Activated CD8-positive, alpha-beta T cell treated with anti-CD3 and anti-CD28 coated beads for 36 hours (primary cell): ENCODE measurements at regions not wholly inside any gene's neighbourhood (a gene's known extent, or its start where the extent isn't known, plus 50 kb on each side); places are given as distances from the start of the nearest gene placed in this dataset.

Experiments used
- ATAC-seq: fragments of 200-7000 bp; cut with Tn5 transposase; one replicate; pipeline ENCODE4 v1.10.0; 2021; ENCODE audit warnings: mild to moderate bottlenecking, moderate library complexity
- CTCF ChIA-PET: fragments of 350-600 bp; sonication (Branson Sonifier 250); formaldehyde crosslinking; loops from one replicate; lab custom pipeline; 2021; ENCODE audit warnings: antibody characterized with exemption; lab: Charles Lee
- POLR2A ChIA-PET: fragments of 350-600 bp; sonication (Branson Sonifier 250); formaldehyde crosslinking; loops from one replicate; lab custom pipeline; 2021; ENCODE audit warnings: antibody characterized with exemption; lab: Charles Lee
- DNase-seq: peaks from one replicate; pipeline ENCODE4 v3.0.0-alpha.2; 2020
- H3K27ac Mint-ChIP-seq: one replicate; pipeline ENCODE4 v1.8.0; 2021; ENCODE audit warnings: mild to moderate bottlenecking, mixed read lengths
- H3K27me3 Mint-ChIP-seq: one replicate; pipeline ENCODE4 v1.8.0; 2021; ENCODE audit warnings: mixed read lengths
- H3K36me3 Mint-ChIP-seq: one replicate; pipeline ENCODE4 v1.8.0; 2021; ENCODE audit warnings: low read depth, mixed read lengths
- H3K4me1 Mint-ChIP-seq: one replicate; pipeline ENCODE4 v1.8.0; 2021; ENCODE audit warnings: low read depth, mixed read lengths
- H3K4me3 Mint-ChIP-seq: one replicate; pipeline ENCODE4 v1.8.0; 2021; ENCODE audit warnings: mild to moderate bottlenecking, moderate library complexity, mixed read lengths
- H3K9me3 Mint-ChIP-seq: one replicate; pipeline ENCODE4 v1.8.0; 2021; ENCODE audit warnings: mixed read lengths
- intact Hi-C: fragments of 100-400 bp; cut with micrococcal nuclease; formaldehyde crosslinking; loops from one replicate; pipeline ENCODE4 v1.10.0; 2022
- TF ChIP-seq, protein P1 (sequence below): fragments of 200-600 bp; IDR thresholded peaks from one replicate; pipeline ENCODE4 v1.8.0; 2022; ENCODE audit warnings: antibody characterized with exemption, mild to moderate bottlenecking

DNA sequence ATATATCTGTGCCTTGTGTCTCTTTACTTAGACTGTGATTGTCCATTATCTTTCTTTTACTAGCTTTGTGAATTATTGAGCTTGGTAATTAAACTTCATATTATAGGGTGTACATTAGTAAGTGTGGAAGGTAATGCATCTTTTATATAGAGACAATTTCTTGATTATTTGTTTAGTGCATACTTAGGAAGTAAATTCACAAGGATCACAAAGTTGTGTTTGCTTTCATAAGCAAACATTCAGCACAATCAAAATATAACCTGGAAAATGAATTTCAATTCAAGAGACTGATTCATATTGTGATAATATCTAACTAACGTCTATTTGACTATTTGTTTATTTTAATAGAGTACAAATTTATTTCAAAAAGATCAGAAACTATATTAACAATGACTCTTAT is 749.9 kb upstream of the NUDT12 start:
- Mint-ChIP-seq H3K9me3 (no peaks in the 10 kb centered on the region), H3K4me1 (no peaks in the 10 kb centered on the region)

DNA sequence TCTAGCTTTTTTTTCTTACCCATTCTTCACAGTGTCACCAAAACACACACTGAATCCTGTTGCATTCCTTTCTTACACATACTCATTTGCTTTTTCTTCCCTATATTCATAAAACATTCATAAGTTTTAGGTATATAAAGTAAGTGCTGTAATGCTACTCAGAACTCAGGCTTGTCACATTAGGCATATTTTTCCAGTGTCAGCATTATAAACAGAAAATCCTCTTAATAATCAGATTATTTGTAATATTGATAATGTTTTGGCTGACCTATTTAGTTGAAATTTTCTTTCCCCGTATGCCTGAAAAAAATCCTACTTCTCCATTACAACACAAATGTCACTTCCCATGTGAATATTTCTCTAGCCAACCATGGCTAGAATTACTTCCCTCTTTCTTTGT is 743.0 kb upstream of the NUDT12 start:
- DNase-seq (no peak), ATAC-seq (no peak)
- ChIA-PET POLR2A (no interaction called here), CTCF (no interaction called here)
- Mint-ChIP-seq H3K27me3 (no peaks in the 10 kb centered on the region), H3K4me1 (no peaks in the 10 kb centered on the region), H3K9me3 (no peaks in the 10 kb centered on the region), H3K4me3 (no peak overlapping the region), H3K36me3 (no peaks in the 10 kb centered on the region), H3K27ac (no peak overlapping the region)
- TF ChIP-seq, protein P1, sequence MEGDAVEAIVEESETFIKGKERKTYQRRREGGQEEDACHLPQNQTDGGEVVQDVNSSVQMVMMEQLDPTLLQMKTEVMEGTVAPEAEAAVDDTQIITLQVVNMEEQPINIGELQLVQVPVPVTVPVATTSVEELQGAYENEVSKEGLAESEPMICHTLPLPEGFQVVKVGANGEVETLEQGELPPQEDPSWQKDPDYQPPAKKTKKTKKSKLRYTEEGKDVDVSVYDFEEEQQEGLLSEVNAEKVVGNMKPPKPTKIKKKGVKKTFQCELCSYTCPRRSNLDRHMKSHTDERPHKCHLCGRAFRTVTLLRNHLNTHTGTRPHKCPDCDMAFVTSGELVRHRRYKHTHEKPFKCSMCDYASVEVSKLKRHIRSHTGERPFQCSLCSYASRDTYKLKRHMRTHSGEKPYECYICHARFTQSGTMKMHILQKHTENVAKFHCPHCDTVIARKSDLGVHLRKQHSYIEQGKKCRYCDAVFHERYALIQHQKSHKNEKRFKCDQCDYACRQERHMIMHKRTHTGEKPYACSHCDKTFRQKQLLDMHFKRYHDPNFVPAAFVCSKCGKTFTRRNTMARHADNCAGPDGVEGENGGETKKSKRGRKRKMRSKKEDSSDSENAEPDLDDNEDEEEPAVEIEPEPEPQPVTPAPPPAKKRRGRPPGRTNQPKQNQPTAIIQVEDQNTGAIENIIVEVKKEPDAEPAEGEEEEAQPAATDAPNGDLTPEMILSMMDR, result no peak
- intact Hi-C loops, result no loop called here

More for the DNA sequence above, 749.9 kb upstream of the NUDT12 start:
- no peak overlapping the region for H3K4me3 Mint-ChIP-seq
- no peak for DNase-seq
- ATAC-seq, result no peak
- CTCF ChIA-PET, result no interaction called here
- intact Hi-C loops, result no loop called here
- POLR2A ChIA-PET, result no interaction called here
- H3K36me3 Mint-ChIP-seq, result no peaks in the 10 kb centered on the region
- TF ChIP-seq, protein P1, result no peak
- H3K27me3 Mint-ChIP-seq, result no peaks in the 10 kb centered on the region
- H3K27ac Mint-ChIP-seq, result no peak overlapping the region

DNA sequence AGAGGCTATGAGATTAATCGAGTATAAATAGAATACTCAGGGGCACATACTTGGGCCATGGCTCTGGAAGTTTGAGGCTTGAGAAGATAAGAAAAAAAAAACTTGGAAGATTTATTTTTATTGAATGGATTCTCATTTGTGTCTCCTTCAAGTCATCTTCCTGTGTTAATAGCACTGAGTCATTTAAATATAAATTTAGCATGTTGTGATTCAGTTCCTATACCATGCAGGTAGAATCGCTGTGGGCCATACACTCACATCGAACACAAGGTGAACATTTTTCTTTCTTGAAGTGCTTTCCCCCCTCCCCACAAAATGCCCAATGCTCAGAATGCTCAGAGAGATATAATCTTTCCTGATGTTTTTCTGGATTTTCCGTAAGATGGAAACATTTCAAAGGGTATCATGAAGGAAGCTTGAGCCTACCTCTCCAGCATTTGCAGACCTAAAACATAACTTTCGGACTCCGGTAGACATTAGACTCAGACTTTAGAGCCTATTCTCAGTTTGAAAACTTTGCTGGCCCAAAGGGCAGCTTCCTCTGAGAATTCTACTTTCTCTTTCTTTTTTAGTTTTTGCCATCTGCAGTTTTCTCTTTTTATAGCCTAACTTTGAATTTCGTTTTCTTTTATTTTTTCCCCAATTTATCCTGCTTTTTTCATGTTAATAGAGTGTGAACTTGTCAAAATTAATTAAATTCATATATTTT is 737.6 kb upstream of the NUDT12 start:
- H3K36me3 Mint-ChIP-seq, result no peaks in the 10 kb centered on the region
- ChIA-PET CTCF (no interaction called here), POLR2A (no interaction called here)
- no peaks in the 10 kb centered on the region for H3K4me1 Mint-ChIP-seq
- no peaks in the 10 kb centered on the region for H3K27me3 Mint-ChIP-seq
- peaks cover 4% of the 10 kb centered on the region for H3K9me3 Mint-ChIP-seq
- DNase-seq, result no peak
- H3K27ac Mint-ChIP-seq, result no peak overlapping the region
- TF ChIP-seq, protein P1, result no peak
- intact Hi-C loops, result no loop called here
- no peak for ATAC-seq
- H3K4me3 Mint-ChIP-seq, result no peak overlapping the region

DNA sequence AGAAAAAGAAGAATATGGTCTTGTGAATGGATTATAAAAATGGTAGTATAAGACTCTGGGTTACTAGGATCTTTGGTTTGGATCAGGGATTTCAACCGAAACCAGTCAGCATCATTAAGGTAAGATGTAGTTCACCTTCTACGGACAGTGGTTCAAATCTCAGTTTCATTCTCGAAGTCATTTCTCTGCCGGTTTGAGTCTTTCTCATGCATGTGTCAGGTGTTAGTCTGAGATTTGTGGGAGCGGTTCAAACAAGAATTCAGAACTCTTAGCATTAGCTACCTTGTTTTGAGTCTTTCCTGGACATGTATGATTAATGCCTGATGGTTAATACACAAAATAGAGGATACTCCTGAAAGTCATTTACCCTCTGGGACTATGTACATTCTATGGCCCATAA is 735.9 kb upstream of the NUDT12 start:
- Mint-ChIP-seq H3K27me3 (no peaks in the 10 kb centered on the region), H3K4me3 (no peak overlapping the region), H3K27ac (no peak overlapping the region), H3K4me1 (no peaks in the 10 kb centered on the region), H3K9me3 (peaks cover 4% of the 10 kb centered on the region), H3K36me3 (no peaks in the 10 kb centered on the region)
- CTCF ChIA-PET, result no interaction called here
- POLR2A ChIA-PET, result no interaction called here
- TF ChIP-seq, protein P1, result no peak
- ATAC-seq (no peak), DNase-seq (no peak)
- intact Hi-C loops, result no loop called here

DNA sequence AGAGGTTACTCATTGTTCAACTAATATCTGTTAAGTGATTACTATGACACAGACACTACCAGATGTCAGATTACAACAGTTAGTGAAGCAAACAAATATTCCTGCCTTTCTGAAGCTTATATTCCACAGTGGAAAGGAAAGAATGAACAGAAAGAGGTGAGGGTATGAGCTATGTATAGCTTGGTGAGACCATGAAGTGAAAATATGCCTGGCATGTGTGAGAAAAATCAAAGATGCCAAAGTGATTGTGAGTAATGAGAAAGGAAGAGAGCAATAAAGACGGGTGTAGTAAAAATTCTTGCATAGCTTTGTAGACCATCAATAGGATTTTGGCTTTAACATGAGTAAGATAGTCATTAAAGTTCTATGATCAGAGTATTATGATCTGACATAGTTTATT is 734.5 kb upstream of the NUDT12 start:
- ChIA-PET POLR2A (no interaction called here), CTCF (no interaction called here)
- TF ChIP-seq, protein P1, result no peak
- no peak for ATAC-seq
- H3K9me3 Mint-ChIP-seq, result peaks cover 11% of the 10 kb centered on the region
- no peaks in the 10 kb centered on the region for H3K27me3 Mint-ChIP-seq
- H3K4me3 Mint-ChIP-seq, result no peak overlapping the region
- no peak for DNase-seq
- intact Hi-C loops, result no loop called here
- H3K27ac Mint-ChIP-seq, result no peak overlapping the region
- H3K36me3 Mint-ChIP-seq, result no peaks in the 10 kb centered on the region
- no peaks in the 10 kb centered on the region for H3K4me1 Mint-ChIP-seq
